PC-3 (cell line): ENCODE measurements at regions not wholly inside any gene's neighbourhood (a gene's known extent, or its start where the extent isn't known, plus 50 kb on each side); places are given as distances from the start of the nearest gene placed in this dataset.

Experiments used
- EZH2 ChIP-seq: fragments of 300-600 bp; sonication (generic); IDR thresholded peaks from one replicate; pipeline ENCODE4 v1.6.1; 2017; ENCODE audit warnings: antibody characterized with exemption, mild to moderate bottlenecking, low read length; ENCODE audit not compliant: unreplicated experiment
- EZH2phosphoT487 ChIP-seq: fragments of 300-600 bp; sonication (generic); IDR thresholded peaks from 2 replicates; pipeline ENCODE4 v1.6.1; 2018; ENCODE audit warnings: mild to moderate bottlenecking, antibody characterized with exemption, low read length, borderline replicate concordance
- TF ChIP-seq, protein P1 (sequence below): fragments of 300-600 bp; sonication (generic); conservative IDR thresholded peaks from 2 replicates; pipeline ENCODE4 v1.5.1; 2017; ENCODE audit warnings: antibody characterized with exemption, low read depth, mild to moderate bottlenecking, low read length

DNA sequence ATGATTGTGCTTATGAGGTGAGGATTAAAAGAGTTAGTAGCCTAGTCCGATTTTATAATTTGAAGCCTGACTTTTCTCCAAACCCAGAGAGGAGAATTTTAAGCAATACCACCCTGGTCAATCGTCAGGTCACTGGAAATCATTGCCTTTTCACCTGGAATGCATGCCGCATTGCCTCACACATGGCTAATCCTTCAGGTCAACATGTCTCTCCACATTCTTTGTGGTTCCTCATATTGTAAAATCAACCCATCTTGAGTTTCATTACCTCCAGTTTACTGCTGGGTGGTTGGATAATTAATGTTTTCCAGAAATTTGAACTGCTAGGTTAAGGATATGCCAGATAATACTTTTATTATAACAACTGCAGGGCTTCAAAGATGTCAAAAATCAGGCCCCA lies 55.6 kb upstream of the SEMA3E start:
- TF ChIP-seq, protein P1, sequence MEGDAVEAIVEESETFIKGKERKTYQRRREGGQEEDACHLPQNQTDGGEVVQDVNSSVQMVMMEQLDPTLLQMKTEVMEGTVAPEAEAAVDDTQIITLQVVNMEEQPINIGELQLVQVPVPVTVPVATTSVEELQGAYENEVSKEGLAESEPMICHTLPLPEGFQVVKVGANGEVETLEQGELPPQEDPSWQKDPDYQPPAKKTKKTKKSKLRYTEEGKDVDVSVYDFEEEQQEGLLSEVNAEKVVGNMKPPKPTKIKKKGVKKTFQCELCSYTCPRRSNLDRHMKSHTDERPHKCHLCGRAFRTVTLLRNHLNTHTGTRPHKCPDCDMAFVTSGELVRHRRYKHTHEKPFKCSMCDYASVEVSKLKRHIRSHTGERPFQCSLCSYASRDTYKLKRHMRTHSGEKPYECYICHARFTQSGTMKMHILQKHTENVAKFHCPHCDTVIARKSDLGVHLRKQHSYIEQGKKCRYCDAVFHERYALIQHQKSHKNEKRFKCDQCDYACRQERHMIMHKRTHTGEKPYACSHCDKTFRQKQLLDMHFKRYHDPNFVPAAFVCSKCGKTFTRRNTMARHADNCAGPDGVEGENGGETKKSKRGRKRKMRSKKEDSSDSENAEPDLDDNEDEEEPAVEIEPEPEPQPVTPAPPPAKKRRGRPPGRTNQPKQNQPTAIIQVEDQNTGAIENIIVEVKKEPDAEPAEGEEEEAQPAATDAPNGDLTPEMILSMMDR = no peak
- TF ChIP-seq EZH2phosphoT487 (no peak), EZH2 (no peak)
